ENCODE measurements at regions not wholly inside any gene's neighbourhood (a gene's known extent, or its start where the extent isn't known, plus 50 kb on each side); places are given as distances from the start of the nearest gene placed in this dataset.

GRCh38 chr5:93805616-93806379 lies 64.4 kb upstream of the POU5F2 start:
- no peak for TF ChIP-seq CTCF (IDR thresholded peaks at IDR 0.05)
- Histone ChIP-seq H3K27ac (no peak overlapping the region), H3K4me1 (no peaks in the 10 kb centered on the region), H3K27me3 (no peaks in the 10 kb centered on the region), H3K36me3 (no peaks in the 10 kb centered on the region), H3K4me3 (no peak overlapping the region), H3K9me3 (no peaks in the 10 kb centered on the region), H3K9ac (ENCODE audit: low read depth in 2 of 2, low read length in 2 of 2) (no peak overlapping the region)
- intact Hi-C loops (cut with DNase I) = loop anchor here (10.0 kb wide), 1 partner anchor 201 kb away; no protein-coding TSS in a partner anchor
- no peak for DNase-seq

GRCh38 chr5:93800988-93801811 lies 59.8 kb upstream of the POU5F2 start:
- peak; percentile 39 for DNase-seq
- no peaks in the 10 kb centered on the region for H3K9me3 ChIP-seq
- H3K27me3 ChIP-seq = no peaks in the 10 kb centered on the region
- H3K4me1 ChIP-seq = no peaks in the 10 kb centered on the region
- intact Hi-C loops (cut with DNase I) = loop anchor here (10.0 kb wide), 1 partner anchor 196 kb away; no protein-coding TSS in a partner anchor
- H3K4me3 ChIP-seq = no peak overlapping the region
- TF ChIP-seq CTCF (IDR thresholded peaks at IDR 0.05) = peak; percentile 52
- no peak overlapping the region for H3K27ac ChIP-seq
- H3K36me3 ChIP-seq = no peaks in the 10 kb centered on the region
- no peak overlapping the region for H3K9ac ChIP-seq (ENCODE audit: low read depth in 2 of 2, low read length in 2 of 2)

GRCh38 chr5:93794954-93795353 lies 53.6 kb upstream of the POU5F2 start:
- no peaks in the 10 kb centered on the region for H3K36me3 ChIP-seq
- no peaks in the 10 kb centered on the region for H3K9me3 ChIP-seq
- no peak overlapping the region for H3K4me3 ChIP-seq
- intact Hi-C loops (cut with DNase I) = loop anchor here (5.0 kb wide), 1 partner anchor 213 kb away; the partner anchor contains the start of genes NR2F1 and NR2F1-AS1
- DNase-seq = no peak
- no peak overlapping the region for H3K27ac ChIP-seq
- no peaks in the 10 kb centered on the region for H3K4me1 ChIP-seq
- TF ChIP-seq CTCF (IDR thresholded peaks at IDR 0.05) = no peak
- no peaks in the 10 kb centered on the region for H3K27me3 ChIP-seq
- H3K9ac ChIP-seq (ENCODE audit: low read depth in 2 of 2, low read length in 2 of 2) = no peak overlapping the region

- H3K4me3 ChIP-seq = no peak overlapping the region
- DNase-seq = no peak
- H3K4me1 ChIP-seq = no peaks in the 10 kb centered on the region
- intact Hi-C loops (cut with DNase I) = no loop called here
- H3K36me3 ChIP-seq = no peaks in the 10 kb centered on the region
- no peak overlapping the region for H3K27ac ChIP-seq
- no peaks in the 10 kb centered on the region for H3K9me3 ChIP-seq
- TF ChIP-seq CTCF (IDR thresholded peaks at IDR 0.05) = no peak
- H3K27me3 ChIP-seq = no peaks in the 10 kb centered on the region
- no peak overlapping the region for H3K9ac ChIP-seq (ENCODE audit: low read depth in 2 of 2, low read length in 2 of 2)
Observed at GRCh38 chr5:93793159-93793781, 51.9 kb upstream of the POU5F2 start.

GRCh38 chr5:93791518-93791972 lies 50.1 kb upstream of the POU5F2 start:
- Histone ChIP-seq H3K27ac (no peak overlapping the region), H3K9me3 (no peaks in the 10 kb centered on the region), H3K9ac (ENCODE audit: low read depth in 2 of 2, low read length in 2 of 2) (no peak overlapping the region), H3K27me3 (no peaks in the 10 kb centered on the region), H3K36me3 (no peaks in the 10 kb centered on the region), H3K4me3 (no peak overlapping the region), H3K4me1 (no peaks in the 10 kb centered on the region)
- no peak for TF ChIP-seq CTCF (IDR thresholded peaks at IDR 0.05)
- DNase-seq = no peak
- intact Hi-C loops (cut with DNase I) = no loop called here

Measured in colonic mucosa (tissue), 4 donors.